ENCODE measurements at regions not wholly inside any gene's neighbourhood (a gene's known extent, or its start where the extent isn't known, plus 50 kb on each side); places are given as distances from the start of the nearest gene placed in this dataset.

DNA sequence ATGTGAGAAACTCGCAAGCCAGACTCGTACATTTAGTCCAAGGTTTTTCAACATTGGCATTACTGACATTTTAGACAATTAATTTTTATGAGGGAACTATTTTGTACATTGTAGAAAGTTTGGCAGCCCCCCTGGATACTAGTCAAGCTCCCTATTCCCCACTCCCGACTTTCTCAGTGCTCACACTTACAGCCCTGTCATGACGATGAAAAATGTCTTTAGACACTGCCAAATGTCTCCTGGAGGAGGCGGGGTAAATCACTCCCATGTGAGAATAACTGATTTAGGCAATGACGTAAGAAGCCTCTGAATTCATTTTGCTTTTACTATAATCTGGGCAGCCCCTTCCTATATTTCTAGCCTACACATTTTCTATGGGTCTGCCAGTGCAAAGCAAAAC lies 535.8 kb upstream of the KLHL1 start:
- DNase-seq (ENCODE audit: low read depth): no peak

DNA sequence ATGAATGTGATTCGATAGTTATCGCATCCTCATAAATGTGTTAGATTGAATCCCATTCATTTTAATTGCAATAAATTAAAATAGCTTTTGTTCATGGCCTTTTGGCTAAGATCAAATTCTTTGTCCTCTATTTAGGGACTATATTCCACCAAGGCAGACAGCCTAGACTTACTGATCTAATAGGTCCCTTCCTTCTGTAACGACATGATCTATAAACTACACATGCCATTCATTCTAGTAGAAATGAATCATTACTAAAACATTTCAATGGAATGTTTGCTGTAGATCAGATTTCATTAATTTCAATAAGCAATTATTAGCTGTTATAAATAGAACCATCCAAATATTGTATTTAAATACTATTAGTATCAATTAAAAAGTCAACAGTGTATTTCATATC lies 526.6 kb upstream of the KLHL1 start:
- no peak for DNase-seq (ENCODE audit: low read depth)

DNA sequence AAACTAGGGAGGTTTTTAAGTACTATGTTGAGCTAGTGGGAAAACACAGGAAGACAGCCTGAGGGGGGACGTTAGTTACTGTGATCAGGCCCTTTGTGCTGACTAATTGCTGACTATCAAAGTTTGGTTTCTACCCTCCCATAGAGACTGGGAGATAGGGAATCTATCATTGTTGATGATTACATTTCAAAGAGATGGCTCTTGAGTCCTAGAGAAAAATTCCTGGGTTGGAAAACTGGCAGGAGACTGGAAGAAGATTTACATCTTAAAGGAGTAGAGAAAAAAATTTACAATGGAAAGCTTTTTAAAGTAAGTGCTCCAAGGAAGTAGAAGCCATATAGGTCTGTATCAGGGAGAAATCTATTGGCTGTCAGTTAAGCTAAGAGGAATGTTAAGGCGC lies 522.0 kb upstream of the KLHL1 start:
- no peak for DNase-seq (ENCODE audit: low read depth)

DNA sequence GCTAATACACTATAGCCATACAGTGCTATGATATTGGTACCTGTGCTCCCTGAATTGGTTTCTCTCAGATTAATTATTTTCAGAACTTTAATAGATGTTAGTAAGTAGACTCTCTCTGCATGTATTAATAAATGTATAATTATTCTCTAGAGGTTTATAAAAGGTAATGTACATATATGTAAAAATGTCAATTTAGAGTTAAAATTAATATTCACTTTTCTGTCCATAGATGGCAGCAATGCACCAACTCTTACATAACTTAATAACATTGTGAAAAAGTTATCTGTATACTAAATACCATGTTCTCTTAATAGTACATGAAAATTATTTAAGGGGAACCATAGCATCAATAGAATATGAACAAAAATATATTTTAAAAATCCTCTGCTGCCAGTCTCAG lies 515.0 kb upstream of the KLHL1 start:
- no peak for DNase-seq (ENCODE audit: low read depth)

DNA sequence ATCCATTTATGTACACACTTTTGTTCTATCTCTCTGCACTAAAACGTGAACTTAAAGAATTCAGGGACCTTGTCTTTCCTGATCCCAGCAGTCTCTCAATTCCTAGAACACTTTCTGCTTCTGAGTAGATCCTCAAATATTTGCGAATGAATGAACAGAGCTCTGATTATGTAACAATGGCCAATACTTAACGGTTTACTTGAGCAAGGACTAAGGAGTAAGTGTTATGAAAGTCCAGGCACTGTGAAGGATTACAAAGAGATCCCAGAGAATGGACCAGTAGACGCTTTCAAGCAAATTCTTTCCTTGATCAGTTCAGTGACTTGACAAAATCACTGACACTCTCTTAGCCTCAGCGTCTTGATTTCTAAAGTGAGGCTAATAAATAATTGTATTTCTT lies 514.5 kb upstream of the KLHL1 start:
- DNase-seq (ENCODE audit: low read depth): no peak

DNA sequence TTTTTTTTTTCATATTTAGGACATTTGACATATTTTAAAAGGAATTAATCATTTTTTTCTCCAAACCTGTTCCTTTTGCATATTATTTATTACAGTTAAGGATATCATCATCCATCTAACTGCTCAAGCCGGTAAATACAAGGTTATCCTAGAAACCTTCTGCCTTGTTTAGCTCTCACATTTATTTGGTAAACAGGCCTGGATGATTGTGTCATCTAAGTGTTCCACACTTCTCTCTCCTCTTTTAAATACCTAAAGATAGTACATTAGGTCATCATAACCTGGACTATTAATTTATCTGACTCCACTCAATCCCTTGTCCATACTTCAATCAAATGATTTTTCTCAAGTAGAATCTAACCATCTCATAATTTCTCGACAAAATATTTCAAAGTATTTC lies 511.7 kb upstream of the KLHL1 start:
- DNase-seq (ENCODE audit: low read depth): no peak

DNA sequence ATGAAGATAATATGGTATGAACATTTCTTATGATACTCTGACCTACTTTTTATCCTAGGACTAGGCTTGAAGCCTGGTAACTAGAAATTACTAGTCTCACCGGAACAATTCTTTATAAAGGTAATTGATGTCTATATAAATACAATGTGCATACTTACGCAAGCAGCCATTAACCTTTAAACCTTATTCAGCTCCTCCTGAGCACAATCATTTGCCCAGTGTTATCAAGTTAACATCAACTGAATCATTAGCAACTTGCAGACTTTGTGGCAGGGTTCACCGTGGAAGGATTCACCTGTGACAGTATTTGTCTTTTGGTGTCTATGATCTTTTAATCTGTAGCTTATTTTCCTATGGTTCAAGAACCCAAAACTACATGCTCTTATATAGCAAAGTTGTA lies 508.6 kb upstream of the KLHL1 start:
- DNase-seq (ENCODE audit: low read depth): no peak

DNA sequence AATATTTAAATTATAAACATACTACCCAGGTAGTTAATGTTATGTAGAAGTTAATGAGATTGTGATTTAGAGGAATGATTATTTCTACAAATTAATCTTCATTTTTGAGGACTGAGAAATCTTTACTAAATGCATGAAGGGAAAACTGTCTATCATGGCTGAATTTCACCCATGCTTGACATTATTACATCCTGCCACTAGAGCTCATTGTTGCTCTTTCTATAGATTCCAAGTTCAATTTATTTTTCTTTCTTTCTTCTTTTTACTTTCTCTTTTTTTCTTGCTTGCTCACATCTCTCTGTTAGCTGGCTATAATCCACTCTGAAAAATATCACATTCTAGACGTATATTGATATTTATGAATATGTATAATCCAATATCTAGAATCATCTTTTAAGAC lies 505.0 kb upstream of the KLHL1 start:
- no peak for DNase-seq (ENCODE audit: low read depth)

DNA sequence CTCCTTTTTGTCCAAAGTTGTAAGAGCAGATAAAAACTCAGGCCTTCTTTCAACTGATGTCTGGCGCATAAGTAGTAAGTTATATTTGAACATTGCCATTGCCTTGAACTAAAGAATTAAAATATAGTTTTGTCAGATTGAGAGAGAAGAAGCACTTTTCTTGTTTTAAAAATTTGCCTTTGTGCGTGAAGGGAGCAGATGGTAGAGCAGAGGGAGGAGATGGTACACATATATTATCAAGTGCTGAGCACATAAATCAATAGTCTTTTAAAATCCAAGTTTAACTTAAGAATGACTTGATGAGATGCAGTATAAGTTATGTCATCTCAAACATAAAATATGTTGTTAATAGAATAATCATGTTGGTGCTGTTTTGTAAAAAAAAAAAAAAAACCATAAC lies 504.6 kb upstream of the KLHL1 start:
- DNase-seq (ENCODE audit: low read depth): no peak

DNA sequence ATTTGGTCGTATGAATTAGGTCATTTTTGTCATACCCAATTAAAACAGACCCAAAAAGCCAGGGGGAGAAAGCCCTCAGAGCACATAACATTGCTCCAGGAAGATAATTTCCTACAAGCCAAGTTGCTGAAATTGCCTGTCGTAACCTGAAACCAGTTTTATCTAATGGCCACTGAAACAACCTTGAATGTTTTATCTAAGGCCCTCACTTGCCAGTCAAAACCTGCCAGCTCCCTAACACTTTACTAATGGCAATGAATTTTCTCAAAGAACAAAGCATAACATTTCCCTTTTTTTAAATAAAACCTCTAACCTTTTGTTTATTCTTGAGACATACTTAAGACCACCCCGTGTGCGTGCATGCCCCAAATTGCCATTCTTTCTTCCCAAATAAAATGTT lies 496.2 kb upstream of the KLHL1 start:
- no peak for DNase-seq (ENCODE audit: low read depth)

DNA sequence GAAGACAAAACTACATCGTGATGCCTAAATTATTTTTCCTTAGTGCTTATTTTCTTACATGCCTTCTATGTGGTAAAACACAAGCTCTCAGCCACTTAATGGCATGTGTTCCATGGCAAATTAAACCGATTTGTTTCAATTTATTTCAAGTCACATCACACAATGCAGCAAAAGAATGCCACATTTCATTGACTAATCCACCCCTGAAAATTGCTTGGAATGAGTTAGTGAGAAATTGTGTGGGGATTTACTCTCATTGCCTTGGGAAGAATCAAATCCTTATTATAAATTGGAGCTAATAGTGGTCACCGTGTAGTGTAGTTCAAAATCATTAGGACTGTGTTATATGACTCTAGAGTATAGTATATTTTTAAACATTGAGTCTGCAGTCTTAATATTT lies 485.5 kb upstream of the KLHL1 start:
- no peak for DNase-seq (ENCODE audit: low read depth)

DNA sequence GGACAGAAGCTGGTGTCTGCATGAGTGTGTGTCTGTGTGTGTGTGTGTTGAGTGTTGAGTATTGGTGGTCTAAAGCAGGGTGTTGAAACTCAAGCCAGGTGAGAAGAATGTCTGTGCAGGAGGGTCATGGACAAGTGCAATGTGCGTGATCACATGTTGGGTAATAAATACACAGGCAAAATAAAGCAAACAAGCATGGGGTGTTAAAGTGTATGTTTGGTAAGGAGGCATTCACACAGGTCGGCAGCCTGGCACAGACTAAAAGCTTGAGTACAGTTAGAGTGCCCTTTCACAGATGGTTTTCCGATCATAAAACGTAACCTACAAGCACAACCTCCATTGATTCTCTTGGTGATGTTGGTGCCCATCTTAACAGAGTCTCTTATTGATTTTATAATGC lies 476.9 kb upstream of the KLHL1 start:
- DNase-seq (ENCODE audit: low read depth): no peak

DNA sequence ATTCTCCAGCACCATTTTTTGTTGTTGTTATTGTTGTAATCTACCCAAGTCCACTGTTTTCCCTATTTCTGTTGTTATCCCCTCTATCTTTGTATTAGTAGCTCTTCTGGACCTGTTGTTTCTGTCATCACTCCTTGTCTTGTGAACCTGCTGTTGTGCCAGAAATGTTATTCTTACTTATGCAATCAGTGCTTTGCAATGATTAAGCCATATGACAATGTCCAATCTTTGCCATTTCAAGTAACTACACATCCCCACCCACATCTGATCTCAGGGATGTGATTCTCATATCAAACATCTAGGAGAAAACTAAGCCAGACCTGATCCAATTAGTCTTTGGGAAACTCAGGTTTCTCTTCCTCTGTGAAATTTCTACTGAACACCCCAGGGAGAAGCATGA lies 472.6 kb upstream of the KLHL1 start:
- no peak for DNase-seq (ENCODE audit: low read depth)

DNA sequence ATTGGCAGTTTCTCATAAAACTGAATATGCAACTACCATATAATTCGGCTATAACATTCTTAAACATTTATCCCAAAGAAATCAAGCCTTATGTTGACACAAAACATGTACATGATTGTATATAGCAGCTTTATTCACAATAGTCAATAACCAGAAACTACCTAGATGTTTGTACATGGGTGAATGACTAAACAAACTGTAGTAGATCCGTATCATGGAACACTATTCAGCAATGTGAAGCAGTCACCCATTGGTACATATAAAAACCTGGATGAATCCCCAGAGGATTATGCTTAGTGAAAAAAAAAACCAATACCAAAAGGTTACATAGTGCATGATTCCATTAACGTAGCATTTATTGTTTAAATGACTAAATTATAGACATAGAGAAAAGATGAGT lies 471.7 kb upstream of the KLHL1 start:
- no peak for DNase-seq (ENCODE audit: low read depth)

DNA sequence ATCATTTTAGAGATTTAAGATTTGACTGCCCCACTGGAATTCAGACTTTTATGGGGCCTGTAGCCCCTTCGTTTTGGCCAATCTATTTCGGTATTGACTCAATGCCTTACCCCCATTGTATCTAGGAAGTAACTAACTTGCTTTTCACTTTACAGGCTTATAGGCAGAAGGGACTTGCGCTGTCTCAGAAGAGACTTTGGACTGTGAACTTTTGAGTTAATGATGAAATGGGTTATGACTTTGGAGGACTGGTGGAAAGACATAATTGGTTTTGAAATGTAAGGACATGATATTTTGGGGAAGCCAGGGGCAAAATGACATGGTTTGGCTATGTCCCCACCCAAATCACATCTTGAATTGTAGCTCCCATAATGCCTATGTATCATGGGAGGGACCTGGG lies 463.0 kb upstream of the KLHL1 start:
- no peak for DNase-seq (ENCODE audit: low read depth)

DNA sequence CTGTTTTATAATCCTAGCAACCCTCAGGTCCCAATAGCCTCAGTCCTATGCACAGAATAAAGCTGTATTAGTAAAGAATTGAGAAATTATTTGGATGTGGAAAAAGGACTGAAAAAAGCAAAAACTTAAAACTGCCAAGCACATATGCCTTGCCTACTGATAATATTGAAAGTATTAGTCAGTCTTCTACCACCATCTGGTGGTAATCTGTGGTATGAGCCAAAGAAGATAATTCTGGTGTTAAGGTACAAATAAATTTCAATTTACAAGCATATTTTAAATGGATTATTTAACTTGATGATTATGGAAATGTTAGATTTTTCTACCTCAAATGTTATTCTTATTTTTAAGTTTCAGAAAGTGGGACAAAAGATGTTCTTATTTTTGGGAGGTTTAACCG lies 460.3 kb upstream of the KLHL1 start:
- DNase-seq (ENCODE audit: low read depth): no peak

DNA sequence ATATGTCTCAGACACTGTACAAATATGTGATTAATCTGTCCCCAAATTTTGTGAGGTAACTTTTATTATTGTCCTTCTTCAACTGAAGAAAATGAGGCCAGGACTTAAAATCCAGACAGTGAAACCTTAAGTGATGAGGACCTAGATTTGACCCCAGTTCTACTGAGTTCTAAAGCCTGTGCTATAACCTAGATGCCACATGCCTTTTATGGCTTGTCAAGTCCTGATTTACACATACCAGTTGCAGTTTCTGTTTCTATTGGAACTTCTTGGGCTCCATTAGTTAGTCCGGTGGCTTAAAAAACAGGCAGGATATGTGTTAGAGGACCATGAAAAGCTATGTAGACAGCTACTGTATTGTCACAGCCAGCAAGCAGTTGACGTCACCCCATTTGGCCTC lies 436.5 kb upstream of the KLHL1 start:
- DNase-seq (ENCODE audit: low read depth): no peak

DNA sequence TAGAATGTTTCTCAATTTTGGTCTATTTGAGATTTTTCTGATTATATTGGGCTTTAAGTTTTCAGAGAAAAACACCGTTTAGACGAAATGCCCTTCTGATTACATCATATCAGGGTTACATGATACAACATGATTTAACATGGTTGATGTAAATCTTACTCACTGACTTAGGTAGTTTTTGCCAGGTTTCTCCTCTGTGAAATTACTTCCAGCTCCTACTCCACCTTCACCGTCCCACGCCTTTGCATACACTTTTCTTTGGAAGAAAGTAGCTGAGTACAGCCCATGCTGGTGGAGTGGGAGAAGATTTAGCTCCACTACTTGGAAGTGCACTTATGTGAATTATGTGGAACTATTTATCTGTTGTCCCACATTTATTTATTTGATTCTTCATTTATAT lies 433.2 kb upstream of the KLHL1 start:
- no peak for DNase-seq (ENCODE audit: low read depth)

DNA sequence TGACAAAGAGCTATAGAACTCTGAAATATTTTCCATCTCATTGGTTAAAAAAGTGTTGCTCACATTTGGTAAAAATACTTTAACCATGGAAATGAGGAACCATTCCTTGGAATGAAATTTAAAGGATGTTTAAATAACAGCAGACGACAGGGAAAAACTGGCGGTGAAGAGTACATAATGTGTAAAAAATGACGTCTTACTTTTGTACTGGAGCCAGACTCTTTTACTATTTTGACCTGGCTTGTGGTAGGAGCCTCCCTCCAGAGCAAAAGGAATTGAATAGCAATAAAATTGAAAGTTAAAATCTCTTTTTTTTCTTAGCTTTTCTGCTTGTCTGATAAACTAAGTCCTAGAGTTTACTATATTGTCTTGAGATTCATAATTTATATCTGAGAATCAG lies 426.2 kb upstream of the KLHL1 start:
- DNase-seq (ENCODE audit: low read depth): no peak

DNA sequence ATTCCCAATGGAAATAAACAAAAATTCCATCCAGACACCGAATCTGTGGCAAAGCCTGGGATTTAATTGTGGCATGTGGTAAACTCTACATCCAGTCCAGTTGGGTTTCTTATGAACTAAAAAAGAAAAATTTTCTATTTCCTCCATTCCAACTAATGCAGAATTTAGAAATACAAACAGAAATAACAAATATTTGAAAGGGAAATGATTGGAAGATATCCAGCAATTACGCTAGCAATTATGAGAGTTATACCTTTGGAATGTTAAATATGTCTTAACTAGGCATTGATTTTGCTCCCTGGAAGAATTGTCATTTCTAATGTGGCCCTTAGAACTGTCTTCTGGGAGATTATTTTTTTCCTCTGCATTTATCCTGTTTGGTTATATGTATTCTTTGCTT lies 421.4 kb upstream of the KLHL1 start:
- no peak for DNase-seq (ENCODE audit: low read depth)

DNA sequence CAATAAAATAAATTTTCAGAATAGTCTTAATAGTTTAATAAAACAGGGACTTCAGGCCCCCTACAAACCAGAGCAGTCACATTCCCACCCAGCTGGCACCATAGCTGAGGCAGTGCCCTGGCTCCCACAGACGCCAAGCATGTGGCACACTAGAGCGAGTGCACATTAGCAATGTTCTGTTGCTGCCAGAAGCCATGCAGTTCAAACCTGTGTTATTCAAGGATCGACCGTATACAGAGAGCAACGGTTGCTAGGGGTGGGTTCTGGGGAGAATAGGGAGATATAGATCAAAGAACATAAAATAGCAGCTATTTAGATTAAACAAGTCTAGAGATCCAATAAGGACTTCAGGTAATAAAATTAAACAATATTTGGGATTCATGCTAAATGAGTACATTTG lies 419.3 kb upstream of the KLHL1 start:
- no peak for DNase-seq (ENCODE audit: low read depth)

DNA sequence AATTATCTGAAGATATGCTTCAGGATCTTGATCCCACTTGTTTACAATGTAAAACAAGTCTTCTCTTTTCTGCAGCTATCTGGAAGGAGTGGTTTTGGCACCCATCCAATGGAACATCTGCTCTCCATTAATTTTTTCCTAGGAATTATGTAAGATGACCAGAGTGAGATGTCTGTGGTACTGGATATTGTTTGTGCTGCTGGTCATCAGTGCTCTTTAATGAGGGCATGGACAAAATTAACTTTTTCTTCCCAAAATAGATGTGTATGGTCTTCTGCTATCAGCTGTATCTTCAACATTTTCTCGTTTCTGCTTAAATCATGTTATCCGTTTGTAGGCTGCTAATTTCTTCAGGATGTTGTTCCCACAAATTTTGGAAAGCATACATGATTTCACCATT lies 415.4 kb upstream of the KLHL1 start:
- no peak for DNase-seq (ENCODE audit: low read depth)

DNA sequence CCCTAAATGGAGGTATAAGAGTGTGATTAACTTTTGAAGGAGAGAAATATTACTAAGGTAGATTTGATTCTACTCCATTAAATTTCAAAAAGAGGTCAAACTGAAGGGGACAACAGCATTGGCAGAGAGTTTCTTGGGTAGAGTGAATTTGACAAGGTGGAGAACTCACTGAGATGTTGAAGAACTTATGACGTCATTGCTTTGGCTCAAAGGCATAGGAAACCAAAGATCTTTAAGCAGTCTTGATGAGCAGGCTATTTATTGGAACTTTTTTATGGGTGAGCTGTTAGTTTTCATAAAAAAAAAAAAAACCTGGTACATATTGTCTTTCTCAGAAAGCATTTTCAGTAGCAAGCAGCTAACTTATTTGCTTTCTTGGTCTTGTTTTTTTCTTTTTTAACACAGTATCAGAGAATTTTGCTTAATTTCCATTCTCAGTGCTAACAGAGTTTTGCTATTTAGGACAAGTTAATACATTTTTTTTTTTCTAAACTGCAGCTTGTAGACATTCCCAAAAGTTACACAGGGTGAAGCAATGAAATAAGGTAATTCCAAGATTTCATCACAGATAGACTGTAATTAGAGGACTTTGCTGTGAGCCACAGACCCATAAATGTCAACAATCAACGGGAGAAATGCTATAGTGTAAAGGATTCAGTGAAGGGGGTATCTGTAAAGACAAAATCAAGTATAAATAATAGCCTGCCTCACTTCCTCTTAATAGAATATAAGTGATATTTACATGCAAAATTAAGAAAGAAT lies 412.2 kb upstream of the KLHL1 start:
- no peak for DNase-seq (ENCODE audit: low read depth)

DNA sequence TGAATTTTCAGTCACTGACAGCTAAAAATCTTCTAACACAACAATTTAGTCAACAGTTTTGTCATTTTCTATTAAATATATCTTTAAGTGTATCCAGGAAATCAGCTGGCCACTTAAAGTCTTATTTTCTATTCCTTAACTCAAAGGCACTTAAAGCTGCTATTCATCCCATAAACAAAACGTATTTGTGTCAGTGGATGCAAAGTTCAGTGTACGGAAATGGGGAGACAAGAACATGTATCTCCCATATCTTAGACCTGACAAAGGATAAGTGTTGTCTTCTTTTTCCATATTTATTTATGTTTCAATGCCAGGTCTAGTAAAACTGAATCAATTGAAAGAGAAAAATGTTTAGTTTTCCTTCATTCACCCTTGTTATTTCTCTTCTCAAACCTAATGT lies 409.8 kb upstream of the KLHL1 start:
- DNase-seq (ENCODE audit: low read depth): no peak

DNA sequence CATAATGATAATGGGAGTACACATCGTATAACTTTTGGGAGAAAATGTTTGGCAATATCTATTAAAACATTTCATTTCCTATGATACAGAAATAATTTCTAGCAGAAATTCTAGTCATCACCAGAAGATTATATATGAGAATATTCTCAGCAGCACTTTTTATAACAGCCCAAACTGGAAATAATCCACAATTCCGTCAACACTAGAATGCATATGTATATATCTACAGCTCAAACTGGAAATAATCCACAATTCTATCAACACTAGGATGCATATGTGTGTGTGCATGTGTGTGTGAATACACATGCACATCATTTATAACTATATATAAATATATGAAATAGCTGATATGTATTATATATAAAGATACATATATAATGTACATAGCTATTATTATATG lies 408.0 kb upstream of the KLHL1 start:
- no peak for DNase-seq (ENCODE audit: low read depth)
